ENCODE measurements at regions not wholly inside any gene's neighbourhood (a gene's known extent, or its start where the extent isn't known, plus 50 kb on each side); places are given as distances from the start of the nearest gene placed in this dataset.

DNA sequence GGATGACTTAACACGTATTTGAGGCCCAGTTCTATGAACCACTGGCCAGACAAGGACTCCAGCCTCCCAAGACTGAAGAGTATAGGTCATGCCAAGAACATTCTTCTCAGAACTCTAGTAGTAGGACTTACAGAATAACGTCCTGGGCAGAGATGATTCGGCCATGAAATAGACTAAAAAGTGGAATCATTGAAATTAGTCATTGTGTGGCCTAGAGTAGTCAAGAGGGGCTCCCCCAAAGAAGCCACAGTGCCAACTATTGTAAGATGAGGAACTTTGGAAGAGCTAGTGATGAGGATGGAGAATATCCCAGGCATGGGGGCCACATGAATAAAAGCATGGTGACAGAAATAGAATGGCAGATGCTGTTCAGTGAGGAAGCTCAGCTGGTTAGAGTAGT is 101.1 kb downstream of the TRIB2 start:
- TF ChIP-seq, protein P1, sequence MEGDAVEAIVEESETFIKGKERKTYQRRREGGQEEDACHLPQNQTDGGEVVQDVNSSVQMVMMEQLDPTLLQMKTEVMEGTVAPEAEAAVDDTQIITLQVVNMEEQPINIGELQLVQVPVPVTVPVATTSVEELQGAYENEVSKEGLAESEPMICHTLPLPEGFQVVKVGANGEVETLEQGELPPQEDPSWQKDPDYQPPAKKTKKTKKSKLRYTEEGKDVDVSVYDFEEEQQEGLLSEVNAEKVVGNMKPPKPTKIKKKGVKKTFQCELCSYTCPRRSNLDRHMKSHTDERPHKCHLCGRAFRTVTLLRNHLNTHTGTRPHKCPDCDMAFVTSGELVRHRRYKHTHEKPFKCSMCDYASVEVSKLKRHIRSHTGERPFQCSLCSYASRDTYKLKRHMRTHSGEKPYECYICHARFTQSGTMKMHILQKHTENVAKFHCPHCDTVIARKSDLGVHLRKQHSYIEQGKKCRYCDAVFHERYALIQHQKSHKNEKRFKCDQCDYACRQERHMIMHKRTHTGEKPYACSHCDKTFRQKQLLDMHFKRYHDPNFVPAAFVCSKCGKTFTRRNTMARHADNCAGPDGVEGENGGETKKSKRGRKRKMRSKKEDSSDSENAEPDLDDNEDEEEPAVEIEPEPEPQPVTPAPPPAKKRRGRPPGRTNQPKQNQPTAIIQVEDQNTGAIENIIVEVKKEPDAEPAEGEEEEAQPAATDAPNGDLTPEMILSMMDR (IDR thresholded peaks at IDR 0.05), result no peak
- no peak for TF ChIP-seq POLR2A (IDR thresholded peaks at IDR 0.05)

Measured in Peyer's patch (tissue), 4 donors.